H54 (cell line): ENCODE measurements at regions not wholly inside any gene's neighbourhood (a gene's known extent, or its start where the extent isn't known, plus 50 kb on each side); places are given as distances from the start of the nearest gene placed in this dataset.
A peak's percentile ranks its signal among the peaks of the same experiment; 100 is the strongest.

Experiments
- DNase-seq: peaks from one replicate; pipeline ENCODE4 v3.0.0; 2011; ENCODE audit warnings: low spot score, mixed read lengths; ENCODE audit not compliant: insufficient read length
- FAIRE-seq: peaks from 3 replicates; lab custom pipeline; 2011; peaks lifted over from hg19 to GRCh38; lab: Jason Lieb, UNC
- POLR2A ChIP-seq: IDR thresholded peaks from 2 replicates; pipeline ENCODE4 v1.6.1; 2011; ENCODE audit warnings: low read depth, mild to moderate bottlenecking, low read length

DNA sequence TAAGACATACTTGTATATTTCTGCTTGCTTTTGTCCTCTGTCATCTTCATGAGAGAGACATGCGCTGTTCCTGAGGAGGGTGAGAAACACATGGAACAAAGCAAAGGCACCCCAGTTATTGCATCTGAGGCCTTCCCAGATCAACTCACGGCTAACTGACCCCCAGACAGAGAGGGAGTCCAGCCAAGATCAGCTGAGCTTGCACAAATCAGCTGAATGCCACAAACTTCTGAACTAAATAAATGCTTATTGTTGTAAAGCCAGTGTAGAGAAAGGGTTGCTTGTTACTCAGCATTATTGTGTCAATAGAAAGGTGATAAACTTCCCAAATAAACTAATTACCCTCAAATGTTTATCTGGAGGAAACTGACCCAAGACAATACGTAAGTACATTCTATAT lies 163.8 kb downstream of the BTC start:
- no peak for FAIRE-seq
- no peak for TF ChIP-seq POLR2A
- DNase-seq, result no peak

DNA sequence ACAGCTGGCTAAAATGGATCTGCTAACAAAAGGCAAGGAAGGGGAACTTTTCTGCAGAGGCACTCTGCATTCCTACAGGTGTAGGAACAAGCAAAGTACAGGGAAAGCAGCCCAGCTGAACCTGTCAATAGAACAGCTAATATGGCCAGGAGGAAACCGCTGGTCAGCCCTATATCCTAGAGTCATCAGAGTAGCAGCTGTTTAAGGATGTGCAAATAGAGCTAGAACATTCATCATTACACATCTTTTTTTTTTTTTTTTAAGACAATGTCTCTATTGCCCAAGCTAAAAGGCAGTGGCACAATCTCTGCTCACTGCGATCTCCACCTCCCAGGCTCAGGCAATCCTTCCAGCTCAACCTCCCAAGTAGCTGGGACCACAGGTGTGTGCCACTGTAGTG lies 163.0 kb downstream of the BTC start:
- DNase-seq (no peak), FAIRE-seq (no peak)
- TF ChIP-seq POLR2A, result no peak

DNA sequence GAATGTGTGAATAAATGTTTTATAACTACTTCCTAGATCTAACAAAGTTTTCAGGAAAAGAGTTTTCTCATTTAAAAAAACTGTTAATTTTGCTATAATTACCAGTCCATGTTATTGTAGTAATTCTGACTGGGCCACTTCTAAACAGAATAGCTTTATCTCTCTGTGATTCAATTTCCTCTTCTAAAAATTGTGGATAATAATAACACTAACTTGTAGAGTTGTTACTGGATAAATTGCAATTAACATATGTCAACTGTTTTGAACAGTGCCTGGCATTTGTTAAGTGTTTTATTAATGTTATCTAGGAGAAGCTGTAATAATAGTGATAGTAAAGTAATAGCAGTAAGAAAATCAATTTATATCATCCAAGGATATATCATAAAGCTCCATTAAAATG lies 162.3 kb downstream of the BTC start:
- no peak for DNase-seq
- FAIRE-seq, result no peak
- no peak for TF ChIP-seq POLR2A

DNA sequence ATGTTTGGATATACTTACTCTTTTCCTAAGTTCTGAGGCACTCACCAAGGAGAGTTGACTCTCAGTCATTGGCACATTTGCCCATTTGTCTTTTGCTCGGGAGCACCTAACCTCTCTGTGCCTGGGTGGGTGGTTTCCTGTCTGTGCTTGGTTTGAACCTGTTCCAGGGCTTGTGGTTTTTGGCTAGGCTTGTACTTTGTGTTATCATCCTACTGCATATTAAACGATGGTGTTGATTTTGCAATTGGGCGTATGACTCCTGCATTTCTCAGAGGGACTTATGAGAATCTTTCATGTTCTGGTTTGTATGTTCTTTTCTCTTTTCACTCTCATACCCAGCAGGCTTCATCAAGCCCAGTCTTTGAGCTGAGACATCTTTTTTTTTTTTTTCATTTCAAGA lies 161.7 kb downstream of the BTC start:
- FAIRE-seq, result peak; percentile 96
- peak; percentile 14 for DNase-seq
- TF ChIP-seq POLR2A, result no peak

DNA sequence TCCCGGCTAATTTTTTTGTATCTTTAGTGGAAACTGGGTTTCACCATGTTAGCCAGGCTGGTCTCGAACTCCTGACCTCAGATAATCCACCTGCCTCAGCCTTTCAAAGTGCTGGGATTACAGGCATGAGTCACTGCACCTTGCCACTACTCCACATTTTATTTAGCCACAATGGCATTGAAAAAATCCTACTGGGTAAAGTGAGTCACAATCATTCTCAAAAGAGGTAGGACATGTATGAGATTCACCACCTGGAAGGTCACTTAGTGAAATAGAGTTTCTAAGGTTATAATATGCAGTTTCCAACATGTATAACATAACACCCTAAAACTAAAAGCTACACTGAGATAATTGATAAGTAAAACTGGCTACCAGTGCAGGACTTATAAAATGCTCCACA lies 159.2 kb downstream of the BTC start:
- FAIRE-seq (no peak), DNase-seq (no peak)
- no peak for TF ChIP-seq POLR2A

DNA sequence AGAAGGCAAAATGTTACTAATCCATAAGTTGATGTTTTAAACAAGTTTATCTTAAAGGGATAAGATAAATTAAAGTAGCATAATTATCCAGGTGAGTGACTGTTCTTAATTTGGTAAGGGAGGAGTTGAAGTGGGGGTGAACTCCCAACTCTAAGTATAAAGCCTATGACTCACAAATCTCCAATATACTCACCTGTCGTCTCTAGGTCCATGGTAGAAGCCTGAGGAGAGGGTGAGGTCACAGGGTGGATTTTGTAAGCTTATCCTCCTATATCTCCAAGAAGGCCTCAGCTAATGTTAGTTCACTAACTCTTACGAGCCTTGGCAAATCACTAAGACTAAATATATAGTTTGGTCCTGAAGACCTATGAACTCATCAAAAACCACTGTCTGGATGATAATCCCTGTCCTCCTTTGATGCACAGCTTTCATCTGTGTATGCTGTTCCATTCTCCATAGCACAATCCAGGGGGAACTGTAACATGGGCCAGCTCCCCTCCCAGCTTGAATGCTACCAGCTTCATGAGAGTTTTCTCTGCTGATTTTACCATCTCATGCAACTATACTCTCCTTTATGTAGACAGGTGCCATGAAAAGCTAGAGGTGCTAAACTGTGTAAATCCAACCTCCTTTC lies 158.7 kb downstream of the BTC start:
- no peak for TF ChIP-seq POLR2A
- DNase-seq, result no peak
- no peak for FAIRE-seq

DNA sequence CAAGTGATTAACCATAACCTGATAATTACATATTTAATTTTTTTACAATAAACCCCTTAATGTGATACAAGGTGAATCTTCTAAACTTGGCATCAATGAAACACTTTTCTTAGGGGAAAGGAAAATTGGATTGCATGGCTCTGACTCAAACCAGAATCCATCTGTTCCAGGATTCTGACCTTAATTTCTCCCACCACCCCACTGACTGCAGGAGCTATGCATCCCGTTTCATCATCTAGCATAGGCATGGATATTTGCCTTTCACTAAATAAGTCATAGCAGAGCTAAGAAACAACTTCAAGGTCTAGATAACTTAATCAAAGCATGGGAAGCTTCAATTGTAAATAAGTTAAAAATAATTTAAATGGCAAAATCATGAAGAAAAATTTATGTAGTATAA lies 156.3 kb downstream of the BTC start:
- DNase-seq (no peak), FAIRE-seq (no peak)
- no peak for TF ChIP-seq POLR2A

DNA sequence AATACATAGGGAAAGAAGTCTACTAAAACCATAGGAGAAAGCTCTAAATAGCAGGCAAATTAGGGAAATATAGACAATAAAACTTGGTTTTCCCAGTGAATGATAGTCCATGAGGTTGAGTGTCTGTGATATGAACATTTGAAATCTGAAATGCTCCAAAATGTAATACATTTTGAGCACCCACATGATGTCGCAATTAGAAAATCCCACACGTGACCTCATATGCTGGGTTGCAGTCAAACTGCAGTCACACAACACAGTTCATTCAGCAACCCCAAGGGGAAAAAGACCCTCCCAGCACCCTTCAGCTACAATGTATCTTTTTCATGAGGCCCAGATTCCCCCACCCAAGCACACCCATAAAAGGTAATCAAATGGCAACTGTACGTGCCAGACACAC lies 155.6 kb downstream of the BTC start:
- DNase-seq, result no peak

DNA sequence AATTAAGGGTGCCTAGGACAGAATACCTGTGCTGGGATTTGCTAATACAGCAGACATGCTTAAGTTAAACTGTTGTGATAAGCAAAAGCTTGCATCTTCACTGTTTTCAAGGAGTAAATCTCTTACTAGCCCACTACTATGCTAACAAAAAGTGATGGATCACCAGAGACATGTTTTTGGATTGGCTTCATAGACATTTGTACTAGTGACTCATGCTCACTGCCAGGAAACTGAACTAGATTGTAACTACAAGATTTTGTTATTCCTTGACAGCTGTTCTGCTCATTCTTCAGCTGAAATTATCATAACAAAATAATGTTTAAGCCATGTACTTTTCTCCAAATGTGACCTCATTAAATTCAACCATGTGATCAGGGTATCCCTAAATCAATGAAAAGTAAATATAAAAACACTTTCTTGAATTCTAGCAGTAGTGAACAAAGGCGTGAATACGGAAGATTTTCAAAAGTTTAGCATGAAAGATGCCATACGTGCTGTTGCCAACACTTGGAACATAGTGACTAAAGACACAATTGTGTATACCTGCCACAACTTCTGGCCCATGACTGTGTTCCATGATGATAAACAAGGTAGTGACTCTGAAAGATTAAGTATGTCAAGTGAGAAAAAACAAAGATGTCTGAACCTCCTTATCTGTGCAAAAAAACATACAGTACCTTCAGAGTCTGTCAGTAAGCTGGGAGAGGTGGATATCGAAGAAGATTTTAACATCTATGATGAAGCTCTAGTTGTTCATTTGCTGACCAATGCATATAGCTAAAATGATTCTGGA lies 154.0 kb downstream of the BTC start:
- DNase-seq, result no peak
- FAIRE-seq, result peak; percentile 81
- no peak for TF ChIP-seq POLR2A

More for the DNA sequence above, 155.6 kb downstream of the BTC start:
- no peak for TF ChIP-seq POLR2A
- no peak for FAIRE-seq

DNA sequence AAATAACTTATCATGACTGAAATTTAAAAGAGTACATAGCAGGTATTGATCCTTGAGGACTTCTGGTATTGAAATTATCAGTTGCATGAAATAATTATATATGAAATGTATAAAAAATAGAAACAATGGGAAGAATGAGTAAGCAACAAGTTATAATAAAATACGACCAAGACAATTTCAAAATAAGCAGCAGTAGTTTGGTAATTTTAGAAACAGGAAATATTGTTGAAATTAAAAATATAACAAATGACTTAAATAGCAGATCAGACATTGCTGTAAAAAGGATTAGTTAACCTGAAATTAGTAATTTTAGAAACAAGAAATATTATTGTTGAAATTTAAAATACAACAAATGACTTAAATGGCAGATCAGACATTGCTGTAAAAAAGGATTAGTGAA lies 152.3 kb downstream of the BTC start:
- no peak for TF ChIP-seq POLR2A
- FAIRE-seq (no peak), DNase-seq (no peak)

DNA sequence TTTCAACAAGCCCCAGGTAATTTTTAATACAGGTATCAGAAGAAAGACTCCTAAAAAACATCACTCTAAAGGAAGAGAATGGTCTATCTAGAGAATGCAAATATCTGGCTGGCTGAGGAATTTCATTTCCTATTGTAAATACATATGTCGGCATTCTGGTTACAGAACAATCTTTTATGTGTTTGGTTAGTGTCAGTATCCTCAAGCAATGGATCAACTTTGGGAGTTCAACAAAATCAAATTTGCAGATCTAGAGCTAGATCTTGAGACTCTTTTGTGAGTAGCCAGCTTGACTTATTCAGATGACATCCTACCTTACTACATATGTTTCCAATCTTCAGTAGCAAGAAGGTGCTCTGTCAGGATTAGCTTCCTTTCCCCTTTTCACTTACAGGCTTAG lies 145.1 kb downstream of the BTC start:
- FAIRE-seq (no peak), DNase-seq (no peak)
- no peak for TF ChIP-seq POLR2A

DNA sequence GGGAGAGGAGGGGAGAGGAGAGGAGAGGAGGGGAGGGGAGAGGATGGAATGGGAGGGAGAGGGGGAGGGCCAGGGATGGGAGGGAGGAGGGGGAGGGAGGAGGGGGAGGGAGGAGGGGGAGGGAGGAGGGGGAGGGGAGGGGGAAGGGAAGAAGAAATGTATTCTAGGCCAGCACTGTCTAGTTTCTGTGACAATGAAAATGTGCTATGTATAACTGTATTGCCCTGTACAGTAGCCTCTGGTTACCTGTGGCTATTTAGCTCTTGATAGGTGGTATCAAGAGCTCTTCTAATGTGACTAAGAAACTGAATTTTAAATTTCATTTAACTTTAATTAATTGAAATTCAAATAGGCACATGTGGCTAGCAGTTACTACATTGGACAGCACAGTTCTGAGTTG lies 143.1 kb downstream of the BTC start:
- TF ChIP-seq POLR2A, result no peak
- DNase-seq, result no peak
- FAIRE-seq, result no peak

DNA sequence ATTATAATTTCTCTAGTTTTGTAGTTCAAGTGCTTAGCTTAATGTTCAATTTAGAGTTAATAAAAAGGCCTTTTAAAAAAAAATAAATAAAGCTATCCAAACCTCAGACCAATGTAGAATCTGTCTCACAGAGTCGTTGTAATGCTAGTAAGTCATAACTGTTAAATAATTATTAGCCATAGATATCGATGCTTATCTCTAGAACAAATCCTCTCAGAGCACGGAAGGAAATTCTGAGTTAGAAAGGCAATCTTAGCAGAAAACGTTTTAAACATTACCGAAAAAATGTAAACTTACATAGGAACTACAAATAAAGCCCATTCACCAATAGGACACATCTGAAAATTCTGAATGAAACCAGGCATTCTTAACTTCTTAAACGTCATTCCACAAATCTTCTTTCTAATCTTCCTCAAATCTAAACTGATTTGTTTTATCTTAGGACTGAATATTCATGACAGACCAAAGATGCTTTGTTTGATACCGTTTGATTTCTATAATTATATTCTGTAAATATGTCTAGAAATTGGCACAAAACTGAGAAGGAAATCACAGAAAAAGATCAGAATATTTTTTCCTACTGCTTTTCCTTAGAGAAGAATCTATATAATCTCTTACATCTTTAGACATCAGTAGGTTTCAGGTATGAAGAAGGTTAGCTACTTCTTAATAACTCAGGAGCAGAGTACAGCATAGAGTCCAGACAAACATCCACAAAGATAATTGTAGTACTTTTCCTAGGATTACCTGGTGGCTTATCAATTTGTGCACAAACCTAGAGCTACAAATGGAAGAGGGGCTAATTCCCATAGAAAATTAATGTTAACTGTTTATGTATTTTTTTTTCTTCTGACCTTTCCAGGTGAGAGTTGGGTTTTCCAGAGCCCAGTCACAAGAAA lies 140.7 kb downstream of the BTC start:
- no peak for FAIRE-seq
- no peak for DNase-seq
- TF ChIP-seq POLR2A, result no peak

DNA sequence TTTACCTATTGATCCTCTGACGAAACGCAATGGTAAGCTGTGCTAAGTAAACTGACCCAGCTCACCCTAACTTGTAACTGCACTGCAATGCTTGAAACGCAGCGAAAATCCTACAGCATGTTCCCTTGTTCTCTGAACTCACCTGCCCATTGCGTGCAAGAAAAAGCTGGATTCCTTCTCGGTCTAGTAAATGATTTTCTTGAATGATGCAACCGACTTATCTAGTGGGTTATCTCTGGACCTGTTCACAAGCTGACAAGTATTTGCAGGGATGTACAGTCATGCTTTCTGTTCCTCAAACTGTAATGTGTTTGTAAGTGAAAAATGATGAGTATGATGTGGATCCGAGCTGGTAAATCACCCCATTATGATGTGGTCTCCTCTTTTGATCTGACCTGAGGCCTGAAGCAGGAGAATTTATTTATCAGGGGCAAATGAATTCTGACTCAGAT lies 140.1 kb downstream of the BTC start:
- DNase-seq (no peak), FAIRE-seq (no peak)
- TF ChIP-seq POLR2A, result no peak
